ENCODE measurements at regions not wholly inside any gene's neighbourhood (a gene's known extent, or its start where the extent isn't known, plus 50 kb on each side); places are given as distances from the start of the nearest gene placed in this dataset.

GRCh38 chr11:79830446-79830845, 389.6 kb upstream of the TENM4 start:
- no peak overlapping the region for H3K9ac ChIP-seq (ENCODE audit: low read length)
- H3K9me3 ChIP-seq (ENCODE audit: control insufficient read depth, low read depth, low read length): no peaks in the 10 kb centered on the region
- no peak overlapping the region for H3K4me3 ChIP-seq (ENCODE audit: low read length)
- no peaks in the 10 kb centered on the region for H3K36me3 ChIP-seq (ENCODE audit: control insufficient read depth, low read depth, low read length)
- H3K27me3 ChIP-seq (ENCODE audit: control insufficient read depth, insufficient read depth, low read length): no peaks in the 10 kb centered on the region
- H3K4me1 ChIP-seq (ENCODE audit: control insufficient read depth, low read depth, low read length): no peaks in the 10 kb centered on the region
- no peak overlapping the region for H3K27ac ChIP-seq (ENCODE audit: low read length)

GRCh38 chr11:79829891-79830290, 389.1 kb upstream of the TENM4 start:
- no peaks in the 10 kb centered on the region for H3K4me1 ChIP-seq (ENCODE audit: control insufficient read depth, low read depth, low read length)
- no peaks in the 10 kb centered on the region for H3K9me3 ChIP-seq (ENCODE audit: control insufficient read depth, low read depth, low read length)
- H3K9ac ChIP-seq (ENCODE audit: low read length): no peak overlapping the region
- H3K27me3 ChIP-seq (ENCODE audit: control insufficient read depth, insufficient read depth, low read length): no peaks in the 10 kb centered on the region
- H3K4me3 ChIP-seq (ENCODE audit: low read length): no peak overlapping the region
- H3K27ac ChIP-seq (ENCODE audit: low read length): no peak overlapping the region
- no peaks in the 10 kb centered on the region for H3K36me3 ChIP-seq (ENCODE audit: control insufficient read depth, low read depth, low read length)

DNA sequence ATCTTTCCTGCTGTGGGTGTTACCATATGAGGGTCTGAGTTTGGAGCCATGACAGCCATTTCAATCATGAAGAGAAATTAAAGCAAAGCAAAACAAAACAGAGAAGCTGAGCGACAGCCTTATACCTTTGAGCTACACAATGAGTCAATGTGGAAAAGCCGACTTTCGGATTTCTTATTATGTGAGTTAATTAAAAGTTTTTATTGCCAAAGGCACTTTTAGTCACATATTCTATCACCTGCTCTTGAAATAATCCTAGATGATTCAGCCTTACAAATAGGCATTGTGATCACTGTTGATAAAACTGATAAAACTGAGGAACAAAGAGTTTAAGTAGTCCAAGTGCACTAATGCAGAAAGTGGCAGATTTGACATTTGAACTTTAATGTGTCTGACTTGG, 381.9 kb upstream of the TENM4 start:
- Histone ChIP-seq H3K4me1 (ENCODE audit: control insufficient read depth, low read depth, low read length) (no peaks in the 10 kb centered on the region), H3K27me3 (ENCODE audit: control insufficient read depth, insufficient read depth, low read length) (no peaks in the 10 kb centered on the region), H3K4me3 (ENCODE audit: low read length) (no peak overlapping the region), H3K36me3 (ENCODE audit: control insufficient read depth, low read depth, low read length) (no peaks in the 10 kb centered on the region), H3K9ac (ENCODE audit: low read length) (no peak overlapping the region), H3K27ac (ENCODE audit: low read length) (no peak overlapping the region), H3K9me3 (ENCODE audit: control insufficient read depth, low read depth, low read length) (no peaks in the 10 kb centered on the region)

DNA sequence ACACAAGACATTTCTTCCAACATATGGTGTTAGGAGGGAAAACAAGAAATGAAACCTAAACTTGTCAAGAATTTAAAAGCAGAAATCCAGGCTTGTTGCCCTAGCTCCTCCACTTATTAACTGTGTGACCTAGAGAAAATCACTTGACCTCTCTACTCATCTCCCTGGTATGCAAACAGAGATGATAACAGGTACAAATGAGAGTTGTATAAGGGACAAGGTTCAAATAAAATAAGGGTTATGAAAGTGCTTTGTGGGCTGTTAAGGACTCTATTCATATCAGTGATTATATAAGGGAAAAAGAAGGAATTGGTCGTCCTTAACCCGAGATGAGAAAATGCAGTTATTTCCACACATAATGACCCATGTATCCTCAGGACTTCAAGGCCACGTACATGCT, 372.7 kb upstream of the TENM4 start:
- Histone ChIP-seq H3K9me3 (ENCODE audit: control insufficient read depth, low read depth, low read length) (no peaks in the 10 kb centered on the region), H3K9ac (ENCODE audit: low read length) (no peak overlapping the region), H3K4me3 (ENCODE audit: low read length) (no peak overlapping the region), H3K27ac (ENCODE audit: low read length) (no peak overlapping the region), H3K36me3 (ENCODE audit: control insufficient read depth, low read depth, low read length) (no peaks in the 10 kb centered on the region), H3K4me1 (ENCODE audit: control insufficient read depth, low read depth, low read length) (no peaks in the 10 kb centered on the region), H3K27me3 (ENCODE audit: control insufficient read depth, insufficient read depth, low read length) (no peaks in the 10 kb centered on the region)

GRCh38 chr11:79809487-79809886, 368.7 kb upstream of the TENM4 start:
- Histone ChIP-seq H3K27me3 (ENCODE audit: control insufficient read depth, insufficient read depth, low read length) (no peaks in the 10 kb centered on the region), H3K36me3 (ENCODE audit: control insufficient read depth, low read depth, low read length) (no peaks in the 10 kb centered on the region), H3K9me3 (ENCODE audit: control insufficient read depth, low read depth, low read length) (no peaks in the 10 kb centered on the region), H3K4me3 (ENCODE audit: low read length) (no peak overlapping the region), H3K27ac (ENCODE audit: low read length) (no peak overlapping the region), H3K9ac (ENCODE audit: low read length) (no peak overlapping the region), H3K4me1 (ENCODE audit: control insufficient read depth, low read depth, low read length) (no peaks in the 10 kb centered on the region)

DNA sequence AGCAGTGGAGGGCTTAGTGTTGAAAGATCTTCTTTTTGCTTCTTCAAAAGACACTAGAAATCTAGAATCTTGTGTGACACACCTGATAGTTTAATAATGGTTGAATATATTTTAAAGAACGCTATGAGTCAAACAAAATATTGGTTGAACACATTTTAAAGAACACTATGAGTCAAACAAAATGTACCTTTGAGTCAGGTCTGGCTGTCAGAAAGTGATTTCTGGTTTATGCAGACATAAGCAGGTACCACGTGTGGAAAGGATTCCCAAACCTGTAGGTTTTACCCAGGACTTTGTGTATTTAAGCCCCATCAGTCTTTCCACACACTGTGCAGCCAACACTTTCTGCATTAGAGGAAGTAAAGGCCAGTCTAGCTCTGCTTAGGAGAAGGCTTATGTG, 366.7 kb upstream of the TENM4 start:
- Histone ChIP-seq H3K27ac (ENCODE audit: low read length) (no peak overlapping the region), H3K9ac (ENCODE audit: low read length) (no peak overlapping the region), H3K9me3 (ENCODE audit: control insufficient read depth, low read depth, low read length) (no peaks in the 10 kb centered on the region), H3K36me3 (ENCODE audit: control insufficient read depth, low read depth, low read length) (no peaks in the 10 kb centered on the region), H3K4me1 (ENCODE audit: control insufficient read depth, low read depth, low read length) (no peaks in the 10 kb centered on the region), H3K4me3 (ENCODE audit: low read length) (no peak overlapping the region), H3K27me3 (ENCODE audit: control insufficient read depth, insufficient read depth, low read length) (no peaks in the 10 kb centered on the region)

DNA sequence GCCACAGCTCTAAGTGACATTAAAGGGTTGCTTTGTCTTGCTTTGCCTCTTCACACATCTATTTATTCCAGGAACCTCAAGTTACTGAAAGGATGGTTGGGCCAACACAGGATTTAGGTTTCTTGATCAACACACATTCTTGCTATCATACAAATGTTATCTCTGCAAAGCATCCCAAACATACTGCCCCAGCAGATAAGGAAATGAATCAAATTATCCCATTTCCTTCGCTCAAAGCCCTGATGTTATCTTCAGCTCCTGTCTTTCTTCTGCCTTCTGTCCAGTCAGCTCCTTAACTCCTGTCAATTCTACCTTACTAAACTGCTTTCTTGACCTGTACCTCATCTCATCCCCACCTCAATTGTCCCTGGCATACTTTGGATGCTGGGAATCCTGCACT, 355.9 kb upstream of the TENM4 start:
- Histone ChIP-seq H3K9ac (ENCODE audit: low read length) (no peak overlapping the region), H3K27me3 (ENCODE audit: control insufficient read depth, insufficient read depth, low read length) (no peaks in the 10 kb centered on the region), H3K9me3 (ENCODE audit: control insufficient read depth, low read depth, low read length) (no peaks in the 10 kb centered on the region), H3K27ac (ENCODE audit: low read length) (no peak overlapping the region), H3K4me1 (ENCODE audit: control insufficient read depth, low read depth, low read length) (no peaks in the 10 kb centered on the region), H3K36me3 (ENCODE audit: control insufficient read depth, low read depth, low read length) (no peaks in the 10 kb centered on the region), H3K4me3 (ENCODE audit: low read length) (no peak overlapping the region)

- no peaks in the 10 kb centered on the region for H3K27me3 ChIP-seq (ENCODE audit: control insufficient read depth, insufficient read depth, low read length)
- no peak overlapping the region for H3K4me3 ChIP-seq (ENCODE audit: low read length)
- no peak overlapping the region for H3K9ac ChIP-seq (ENCODE audit: low read length)
- H3K27ac ChIP-seq (ENCODE audit: low read length): no peak overlapping the region
- no peaks in the 10 kb centered on the region for H3K9me3 ChIP-seq (ENCODE audit: control insufficient read depth, low read depth, low read length)
- H3K36me3 ChIP-seq (ENCODE audit: control insufficient read depth, low read depth, low read length): no peaks in the 10 kb centered on the region
- H3K4me1 ChIP-seq (ENCODE audit: control insufficient read depth, low read depth, low read length): no peaks in the 10 kb centered on the region
Observed at GRCh38 chr11:79794484-79795393, 353.9 kb upstream of the TENM4 start.

- H3K27me3 ChIP-seq (ENCODE audit: control insufficient read depth, insufficient read depth, low read length): no peaks in the 10 kb centered on the region
- no peak overlapping the region for H3K9ac ChIP-seq (ENCODE audit: low read length)
- H3K36me3 ChIP-seq (ENCODE audit: control insufficient read depth, low read depth, low read length): no peaks in the 10 kb centered on the region
- no peaks in the 10 kb centered on the region for H3K4me1 ChIP-seq (ENCODE audit: control insufficient read depth, low read depth, low read length)
- H3K9me3 ChIP-seq (ENCODE audit: control insufficient read depth, low read depth, low read length): no peaks in the 10 kb centered on the region
- H3K27ac ChIP-seq (ENCODE audit: low read length): no peak overlapping the region
- no peak overlapping the region for H3K4me3 ChIP-seq (ENCODE audit: low read length)
Observed at GRCh38 chr11:79794057-79794456, 353.2 kb upstream of the TENM4 start.

DNA sequence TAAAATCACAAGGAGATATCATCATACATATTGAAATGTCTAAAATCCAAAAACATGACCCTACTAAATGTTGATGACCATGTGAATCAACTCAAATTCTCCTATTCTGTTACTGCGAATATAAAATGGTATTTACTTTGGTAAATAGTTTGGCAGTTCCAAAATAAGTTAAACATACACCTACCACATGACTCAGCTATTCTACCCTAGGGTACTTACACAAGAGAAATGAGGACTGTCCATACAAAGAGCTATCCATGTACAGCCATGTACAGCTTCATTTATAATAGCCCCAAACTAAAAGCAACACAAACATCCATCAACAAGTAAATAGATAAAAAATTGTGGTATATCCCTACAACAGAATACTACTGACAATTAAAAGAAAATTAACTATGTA, 346.1 kb upstream of the TENM4 start:
- H3K4me1 ChIP-seq (ENCODE audit: control insufficient read depth, low read depth, low read length): no peaks in the 10 kb centered on the region
- no peak overlapping the region for H3K27ac ChIP-seq (ENCODE audit: low read length)
- H3K27me3 ChIP-seq (ENCODE audit: control insufficient read depth, insufficient read depth, low read length): no peaks in the 10 kb centered on the region
- no peaks in the 10 kb centered on the region for H3K36me3 ChIP-seq (ENCODE audit: control insufficient read depth, low read depth, low read length)
- H3K4me3 ChIP-seq (ENCODE audit: low read length): no peak overlapping the region
- H3K9me3 ChIP-seq (ENCODE audit: control insufficient read depth, low read depth, low read length): no peaks in the 10 kb centered on the region
- no peak overlapping the region for H3K9ac ChIP-seq (ENCODE audit: low read length)

DNA sequence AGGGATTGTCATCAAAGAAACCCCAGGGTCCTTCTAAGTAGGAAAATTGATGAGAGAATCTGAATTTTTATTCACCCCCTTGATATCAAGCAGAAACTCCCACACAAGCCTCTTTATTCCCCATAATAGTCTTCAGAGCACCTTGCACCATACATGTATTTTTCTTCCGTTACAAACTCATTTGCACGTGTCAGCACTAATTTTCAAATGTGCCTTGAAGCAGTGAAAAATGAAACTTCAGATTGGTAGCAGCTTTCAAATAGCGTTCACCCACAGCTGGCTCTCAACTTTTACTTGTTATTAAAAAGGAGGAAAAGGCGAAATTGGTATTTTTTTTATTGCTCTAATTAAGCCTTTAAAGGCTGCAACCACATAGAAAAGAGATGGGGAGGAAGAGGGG, 343.0 kb upstream of the TENM4 start:
- no peaks in the 10 kb centered on the region for H3K36me3 ChIP-seq (ENCODE audit: control insufficient read depth, low read depth, low read length)
- H3K4me3 ChIP-seq (ENCODE audit: low read length): no peak overlapping the region
- H3K27ac ChIP-seq (ENCODE audit: low read length): no peak overlapping the region
- H3K9ac ChIP-seq (ENCODE audit: low read length): no peak overlapping the region
- no peaks in the 10 kb centered on the region for H3K27me3 ChIP-seq (ENCODE audit: control insufficient read depth, insufficient read depth, low read length)
- no peaks in the 10 kb centered on the region for H3K9me3 ChIP-seq (ENCODE audit: control insufficient read depth, low read depth, low read length)
- no peaks in the 10 kb centered on the region for H3K4me1 ChIP-seq (ENCODE audit: control insufficient read depth, low read depth, low read length)

DNA sequence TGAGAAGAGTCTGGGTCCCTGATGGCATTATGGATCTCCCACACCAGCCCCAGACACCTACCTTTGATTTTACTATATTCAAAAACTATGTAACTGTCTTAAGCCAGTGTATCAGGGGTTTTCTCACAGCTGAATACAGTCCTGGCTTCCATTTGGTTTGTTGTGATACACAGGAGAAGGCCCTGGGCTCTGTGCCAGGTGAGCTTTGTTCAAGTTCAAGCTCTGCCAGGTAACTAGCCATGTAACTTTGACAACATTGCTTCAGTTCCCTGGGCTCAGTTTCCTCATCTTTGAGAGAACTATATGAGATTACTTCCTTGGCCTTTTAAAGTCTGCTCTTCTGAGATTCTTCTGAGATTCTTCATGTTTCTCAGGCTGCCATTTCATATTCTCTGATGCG, 327.5 kb upstream of the TENM4 start:
- no peak overlapping the region for H3K4me3 ChIP-seq (ENCODE audit: low read length)
- H3K36me3 ChIP-seq (ENCODE audit: control insufficient read depth, low read depth, low read length): no peaks in the 10 kb centered on the region
- no peak overlapping the region for H3K9ac ChIP-seq (ENCODE audit: low read length)
- no peak overlapping the region for H3K27ac ChIP-seq (ENCODE audit: low read length)
- H3K9me3 ChIP-seq (ENCODE audit: control insufficient read depth, low read depth, low read length): no peaks in the 10 kb centered on the region
- no peaks in the 10 kb centered on the region for H3K27me3 ChIP-seq (ENCODE audit: control insufficient read depth, insufficient read depth, low read length)
- H3K4me1 ChIP-seq (ENCODE audit: control insufficient read depth, low read depth, low read length): no peaks in the 10 kb centered on the region
